ENCODE measurements at regions not wholly inside any gene's neighbourhood (a gene's known extent, or its start where the extent isn't known, plus 50 kb on each side); places are given as distances from the start of the nearest gene placed in this dataset.

GRCh38 chr7:18344536-18344935, 151.0 kb upstream of the HDAC9 start:
- peaks cover 0 to 6% of the 10 kb centered on the region in 2 donors for H3K4me1 ChIP-seq (replicated peaks in 1 of 2)
- no peak overlapping the region for H3K27ac ChIP-seq
- no peak overlapping the region for H3K4me3 ChIP-seq
- intact Hi-C loops (cut with DNase I): loop anchor here in 1 of 2 donors (10.0 kb wide), 1 partner anchor 660 kb away; no protein-coding TSS in a partner anchor
- H3K9me3 ChIP-seq (replicated peaks in 1 of 3): no peaks in the 10 kb centered on the region
- DNase-seq: no peak
- no peaks in the 10 kb centered on the region for H3K27me3 ChIP-seq
- TF ChIP-seq CTCF (IDR thresholded peaks at IDR 0.05) (no peak), POLR2A (IDR thresholded peaks at IDR 0.05) (no peak)
- no peaks in the 10 kb centered on the region for H3K36me3 ChIP-seq (replicated peaks in 1 of 2)

GRCh38 chr7:18345641-18346234, 149.8 kb upstream of the HDAC9 start:
- Histone ChIP-seq H3K4me3 (no peak overlapping the region), H3K4me1 (replicated peaks in 1 of 2) (peaks cover 0 to 6% of the 10 kb centered on the region in 2 donors), H3K36me3 (replicated peaks in 1 of 2) (no peaks in the 10 kb centered on the region), H3K27ac (no peak overlapping the region), H3K9me3 (replicated peaks in 1 of 3) (no peaks in the 10 kb centered on the region), H3K27me3 (peaks cover 3% of the 10 kb centered on the region)
- WGBS, 4 donors: 17 to 20% (median 19%) methylated on average over 3 of the region's 3 CpGs
- peak in 6 of 7 donors; percentile 15 to 63 (median 32) for DNase-seq
- intact Hi-C loops (cut with DNase I): loop anchor here in 1 of 2 donors (10.0 kb wide), 1 partner anchor 661 kb away; no protein-coding TSS in a partner anchor
- TF ChIP-seq POLR2A (IDR thresholded peaks at IDR 0.05) (no peak), CTCF (IDR thresholded peaks at IDR 0.05) (peak; percentile 59 to 81 (median 66))

- H3K9me3 ChIP-seq (replicated peaks in 1 of 3): no peaks in the 10 kb centered on the region
- no peak for DNase-seq
- H3K27ac ChIP-seq: no peak overlapping the region
- peaks cover 0 to 6% of the 10 kb centered on the region in 2 donors for H3K4me1 ChIP-seq (replicated peaks in 1 of 2)
- no peak overlapping the region for H3K4me3 ChIP-seq
- peaks cover 3% of the 10 kb centered on the region for H3K27me3 ChIP-seq
- H3K36me3 ChIP-seq (replicated peaks in 1 of 2): no peaks in the 10 kb centered on the region
- intact Hi-C loops (cut with DNase I): loop anchor here in 1 of 2 donors (10.0 kb wide), 1 partner anchor 662 kb away; no protein-coding TSS in a partner anchor
- TF ChIP-seq CTCF (IDR thresholded peaks at IDR 0.05): no peak
- TF ChIP-seq POLR2A (IDR thresholded peaks at IDR 0.05): no peak
Observed at GRCh38 chr7:18347170-18347569, 148.4 kb upstream of the HDAC9 start.

- intact Hi-C loops (cut with DNase I): loop anchor here (5.0 to 10.0 kb wide), 3 partner anchors 222 to 314 kb away; no protein-coding TSS in a partner anchor
- DNase-seq: no peak
- Histone ChIP-seq H3K4me3 (no peak overlapping the region), H3K27ac (no peak overlapping the region), H3K4me1 (replicated peaks in 1 of 2) (peaks cover 0 to 5% of the 10 kb centered on the region in 2 donors), H3K9me3 (replicated peaks in 1 of 3) (no peaks in the 10 kb centered on the region), H3K27me3 (peaks cover 3% of the 10 kb centered on the region), H3K36me3 (replicated peaks in 1 of 2) (no peaks in the 10 kb centered on the region)
- WGBS, 4 donors: 74 to 77% (median 76%) methylated on average over 7 of the region's 7 CpGs
- no peak for TF ChIP-seq CTCF (IDR thresholded peaks at IDR 0.05)
- no peak for TF ChIP-seq POLR2A (IDR thresholded peaks at IDR 0.05)
Observed at GRCh38 chr7:18350678-18351077, 144.9 kb upstream of the HDAC9 start.
